GM18873 (cell line): ENCODE measurements at regions not wholly inside any gene's neighbourhood (a gene's known extent, or its start where the extent isn't known, plus 50 kb on each side); places are given as distances from the start of the nearest gene placed in this dataset.
"Not testable (repeated sequence)": the region's sequence is repeated elsewhere in the genome, so short reads cannot be mapped to it uniquely, and the experiment has no call there.

Experiments
- ATAC-seq: cut with Tn5 transposase; IDR thresholded peaks from one replicate; pipeline ENCODE4 v1.9.1; 2021; ENCODE audit warnings: mild to moderate bottlenecking, moderate library complexity, moderate number of reproducible peaks; ENCODE audit not compliant: unreplicated experiment, low FRiP score

DNA sequence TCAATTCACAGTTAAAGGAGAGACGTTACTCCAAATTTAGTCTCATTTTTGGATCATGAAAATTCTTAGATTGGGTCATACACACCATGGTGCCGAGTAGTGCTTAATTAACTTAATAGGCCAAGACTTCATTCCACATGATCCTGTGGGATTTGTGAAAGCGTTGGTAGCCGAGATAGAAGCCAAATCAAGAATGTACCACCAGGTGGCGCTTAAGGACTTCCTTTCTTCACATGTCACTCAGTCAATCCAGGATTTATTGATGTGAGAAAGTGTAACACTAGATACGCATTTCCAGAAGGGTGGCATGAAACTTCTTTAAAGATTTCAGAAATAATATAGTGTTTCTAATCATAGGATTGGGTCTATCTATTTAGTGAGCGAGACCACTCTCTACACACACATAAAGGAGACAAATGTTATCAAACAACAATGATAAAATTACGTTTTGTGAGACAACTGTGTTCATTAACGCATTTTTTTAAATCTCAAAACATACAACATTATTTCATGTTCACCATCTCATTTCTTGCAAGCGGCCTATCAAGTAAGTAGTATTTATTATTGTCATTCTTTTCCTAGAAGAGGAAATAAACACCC is 436.1 kb downstream of the CHL1 start:
- ATAC-seq = no peak

DNA sequence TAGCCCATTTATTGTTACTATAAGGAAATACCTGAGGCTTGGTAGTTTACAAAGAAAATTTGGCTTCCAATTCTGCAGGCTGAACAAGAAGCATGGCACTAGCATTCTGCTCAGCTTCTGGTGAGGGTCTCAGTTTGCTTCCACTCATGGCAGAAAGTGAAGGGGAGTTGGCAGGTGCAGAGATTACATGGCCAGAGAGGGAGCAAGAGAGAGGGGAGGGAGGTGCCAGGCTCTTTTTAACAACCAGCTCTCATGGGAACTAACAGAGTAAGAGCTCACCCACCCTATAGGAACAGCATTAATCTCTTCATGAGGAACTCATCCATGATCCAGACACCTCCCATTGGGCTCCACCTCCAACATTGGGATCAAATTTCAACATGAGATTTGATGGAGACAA is 437.9 kb downstream of the CHL1 start:
- no peak for ATAC-seq

DNA sequence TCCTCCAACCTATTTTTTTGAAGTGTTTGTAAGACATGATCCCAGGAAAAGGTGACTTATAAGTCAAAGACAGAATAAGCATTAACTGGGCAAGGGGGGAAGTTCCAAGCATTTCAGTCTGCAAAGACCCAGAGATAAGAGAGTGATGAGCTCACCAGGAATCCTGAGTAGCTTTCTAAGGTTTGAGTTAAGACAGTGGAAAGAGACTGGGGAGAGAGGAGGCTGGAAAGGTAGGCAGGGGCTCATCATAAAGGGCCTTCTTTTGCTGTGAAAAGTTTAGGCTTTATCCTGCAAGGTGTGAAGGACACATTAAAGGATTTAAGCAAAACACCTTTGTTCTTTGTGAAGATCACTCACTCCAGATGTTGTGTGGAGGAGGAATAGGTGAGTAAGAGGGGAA is 438.8 kb downstream of the CHL1 start:
- ATAC-seq = no peak

GRCh38 chr3:643376-643775 is 446.8 kb downstream of the CHL1 start:
- no peak for ATAC-seq

- ATAC-seq = no peak
Measured at GRCh38 chr3:655824-656223, 437.0 kb upstream of the CNTN6 start.

- no peak for ATAC-seq
Measured at GRCh38 chr3:661356-661755, 431.5 kb upstream of the CNTN6 start.

- no peak for ATAC-seq
Measured at GRCh38 chr3:674116-674515, 418.7 kb upstream of the CNTN6 start.

GRCh38 chr3:675846-676245 is 417.0 kb upstream of the CNTN6 start:
- no peak for ATAC-seq

- no peak for ATAC-seq
Measured at GRCh38 chr3:683770-684169, 409.1 kb upstream of the CNTN6 start.

- ATAC-seq = no peak
Measured at GRCh38 chr3:690770-691169, 402.1 kb upstream of the CNTN6 start.

DNA sequence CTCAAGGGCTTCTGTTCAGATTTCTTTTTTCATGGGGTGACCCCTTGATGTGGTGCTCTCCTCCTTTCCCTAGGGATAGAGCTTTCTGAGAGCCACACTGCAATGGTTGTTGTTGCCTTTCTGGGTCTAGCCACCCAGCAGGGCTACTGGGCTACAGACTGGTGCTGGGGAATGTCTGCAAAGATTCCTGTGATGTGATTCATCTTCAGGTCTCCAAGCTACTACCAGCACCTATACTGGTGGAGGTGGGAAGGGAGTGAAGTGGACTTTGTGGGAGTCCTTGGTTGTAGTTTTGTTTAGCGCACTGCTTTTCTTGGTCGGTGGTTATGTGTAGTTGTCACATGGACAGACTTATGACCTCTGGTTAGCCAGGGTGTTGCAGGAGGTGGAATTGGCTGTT is 392.3 kb upstream of the CNTN6 start:
- no peak for ATAC-seq

DNA sequence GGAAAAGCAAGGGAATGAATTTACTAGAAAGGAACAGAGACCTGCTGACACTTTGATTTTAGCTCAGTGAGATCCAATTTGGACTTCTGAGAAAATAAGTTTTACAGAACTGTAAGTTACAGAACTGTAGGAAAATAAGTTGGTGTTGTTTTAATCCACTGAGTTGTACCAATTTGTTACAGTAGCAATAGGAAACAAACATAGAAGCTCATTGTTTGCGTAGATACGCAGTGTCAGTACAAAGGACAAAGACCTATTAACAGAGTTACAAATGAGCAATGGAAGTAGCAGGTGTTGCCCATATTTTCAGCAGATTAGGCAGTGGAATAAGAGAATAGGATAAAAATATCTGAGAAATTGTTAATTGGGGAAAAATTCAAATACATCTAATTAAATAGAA is 385.8 kb upstream of the CNTN6 start:
- no peak for ATAC-seq

- ATAC-seq = no peak
Measured at GRCh38 chr3:713006-713621, 379.7 kb upstream of the CNTN6 start.

- ATAC-seq = no peak
Measured at GRCh38 chr3:713947-714620, 378.7 kb upstream of the CNTN6 start.

DNA sequence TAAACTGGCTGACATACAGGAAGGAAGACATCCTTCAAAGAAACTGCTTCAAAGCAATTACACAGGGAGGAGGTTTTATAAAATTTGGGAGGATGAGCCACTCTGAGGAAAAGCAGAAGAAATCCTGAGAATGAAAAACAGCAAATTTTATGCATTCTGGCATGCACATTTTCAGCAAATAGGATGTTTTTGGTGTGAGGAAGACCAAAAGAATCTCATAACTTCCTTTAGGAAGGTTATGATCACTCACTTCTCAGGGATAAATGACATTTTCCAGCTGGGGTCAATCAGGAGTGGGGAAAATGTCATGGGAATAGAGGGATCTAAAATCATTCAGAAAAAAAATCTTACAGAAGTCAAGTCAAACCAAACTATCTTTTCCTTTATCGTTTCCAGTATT is 371.7 kb upstream of the CNTN6 start:
- no peak for ATAC-seq

DNA sequence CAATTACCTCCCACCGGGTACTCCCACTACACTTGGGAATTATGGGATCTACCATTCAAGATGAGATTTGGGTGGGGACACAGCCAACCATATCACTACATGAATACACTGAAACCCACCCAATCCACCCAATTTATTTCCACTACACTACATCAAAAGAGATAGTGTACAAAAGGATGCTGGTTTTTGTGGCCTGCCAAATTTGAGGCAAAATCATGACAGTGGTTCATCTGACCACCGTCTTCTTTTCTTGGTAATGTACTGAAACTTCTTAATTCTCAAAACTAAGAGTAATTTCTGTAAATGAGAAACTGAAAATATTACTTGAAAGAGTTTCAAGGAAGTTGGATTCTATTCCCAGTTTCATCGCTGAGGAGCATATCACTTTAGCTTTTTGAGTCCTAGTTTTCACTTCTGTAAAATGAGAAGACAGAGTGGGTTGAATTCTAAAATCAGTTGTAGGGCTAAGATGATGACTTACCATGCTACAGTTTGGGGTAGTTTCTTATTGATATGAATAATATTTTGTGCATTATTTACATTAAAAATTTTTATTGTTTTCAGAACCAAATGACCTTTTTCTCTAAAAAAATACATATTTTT is 360.4 kb upstream of the CNTN6 start:
- no peak for ATAC-seq

GRCh38 chr3:733313-733712 is 359.5 kb upstream of the CNTN6 start:
- ATAC-seq = no peak

DNA sequence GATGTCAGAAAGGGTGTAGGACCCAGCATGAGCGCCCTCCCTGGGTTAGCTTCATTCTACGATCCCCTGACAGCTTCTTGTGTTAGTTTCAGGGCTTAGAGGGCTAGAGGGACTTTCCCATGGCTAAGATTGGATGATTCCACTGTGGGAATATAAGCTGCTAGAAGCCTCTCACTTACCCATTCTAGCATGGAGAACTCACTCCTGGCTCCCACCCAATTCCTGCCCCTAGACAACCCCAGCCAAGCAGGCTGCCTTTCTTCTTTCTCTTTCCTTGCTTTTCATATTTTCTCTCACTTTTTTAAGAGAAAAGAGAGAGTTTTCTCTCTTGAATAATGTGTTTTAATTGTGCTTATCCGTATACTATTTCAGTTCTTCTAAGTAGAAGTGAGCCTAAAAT is 335.1 kb upstream of the CNTN6 start:
- no peak for ATAC-seq

DNA sequence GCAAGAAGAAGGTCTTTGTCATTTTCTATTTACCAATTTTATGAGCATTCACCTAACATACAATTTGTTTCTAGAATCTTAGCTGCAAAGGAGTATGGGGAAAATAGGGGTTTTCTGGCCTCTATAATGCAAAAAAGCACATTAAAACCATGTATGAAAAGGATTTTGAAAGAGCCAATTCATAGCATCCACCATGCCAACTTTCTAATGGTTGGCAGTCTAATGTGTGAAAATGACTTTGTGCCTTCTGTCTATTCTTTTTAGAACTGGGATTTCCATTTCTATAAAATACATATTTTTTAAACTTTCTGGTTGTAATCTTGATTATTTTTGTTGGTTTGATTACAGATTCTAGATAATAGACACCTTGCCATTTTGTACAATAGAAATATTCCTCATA is 333.7 kb upstream of the CNTN6 start:
- no peak for ATAC-seq

DNA sequence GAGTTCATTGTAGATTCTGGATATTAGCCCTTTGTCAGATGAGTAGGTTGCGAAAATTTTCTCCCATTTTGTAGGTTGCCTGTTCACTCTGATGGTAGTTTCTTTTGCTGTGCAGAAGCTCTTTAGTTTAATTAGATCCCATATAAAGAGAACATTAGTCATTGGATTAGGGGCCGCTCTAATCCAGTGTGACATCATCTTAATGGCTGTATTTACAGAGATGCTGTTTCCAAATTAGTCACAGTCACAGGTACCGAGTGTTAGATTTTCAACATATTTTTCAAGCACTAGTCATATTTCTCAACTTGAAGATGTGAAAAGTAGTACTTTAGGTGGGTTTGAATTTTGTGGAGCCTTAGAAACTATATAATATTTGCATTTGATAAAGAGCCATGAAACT is 319.4 kb upstream of the CNTN6 start:
- not testable (repeated sequence) for ATAC-seq

GRCh38 chr3:775178-775880 is 317.5 kb upstream of the CNTN6 start:
- no peak for ATAC-seq
